ENCODE measurements at regions not wholly inside any gene's neighbourhood (a gene's known extent, or its start where the extent isn't known, plus 50 kb on each side); places are given as distances from the start of the nearest gene placed in this dataset.

- no peak for DNase-seq
These were observed 152.6 kb upstream of the FST start for GRCh38 chr5:53327811-53328334.

DNA sequence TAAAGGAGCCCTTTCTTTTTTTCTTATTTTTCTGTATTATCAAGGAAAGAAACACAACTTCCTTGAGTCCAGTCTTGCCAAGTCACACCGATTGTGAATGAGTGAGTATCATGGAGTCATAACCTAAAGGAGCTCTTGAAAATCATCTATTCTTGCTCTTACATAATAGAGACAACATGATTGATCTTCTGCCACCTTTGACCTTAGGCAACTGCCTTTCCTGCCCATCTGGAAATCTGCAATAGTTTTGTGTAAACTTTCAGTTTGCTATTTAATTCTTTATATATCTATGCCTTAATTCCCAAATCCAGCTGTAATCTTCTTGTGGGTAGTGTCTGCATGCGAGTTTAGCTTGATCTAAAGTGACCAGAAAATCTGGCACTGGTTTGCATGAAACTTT lies 149.9 kb upstream of the FST start:
- no peak for DNase-seq

DNA sequence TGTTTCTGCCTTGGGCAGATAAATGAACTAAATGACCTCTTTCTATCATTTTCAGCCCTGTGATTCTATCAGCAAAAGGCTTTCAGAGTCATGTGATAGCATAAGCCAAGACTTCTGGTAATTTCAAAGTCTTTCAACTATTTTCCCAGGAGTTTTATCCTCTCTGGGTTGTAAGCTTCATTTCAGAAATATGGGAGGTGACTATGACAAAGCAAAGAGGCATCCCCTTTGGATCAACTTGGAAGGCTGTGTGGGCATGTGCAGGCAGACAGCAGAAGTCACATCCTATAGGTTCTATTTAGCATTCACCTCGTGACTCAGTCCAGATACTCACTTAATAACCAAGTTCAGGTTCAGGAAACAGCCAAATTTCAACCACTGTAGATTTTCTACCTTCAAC lies 149.0 kb upstream of the FST start:
- DNase-seq = no peak

GRCh38 chr5:53333160-53333559 lies 147.3 kb upstream of the FST start:
- no peak for DNase-seq

DNA sequence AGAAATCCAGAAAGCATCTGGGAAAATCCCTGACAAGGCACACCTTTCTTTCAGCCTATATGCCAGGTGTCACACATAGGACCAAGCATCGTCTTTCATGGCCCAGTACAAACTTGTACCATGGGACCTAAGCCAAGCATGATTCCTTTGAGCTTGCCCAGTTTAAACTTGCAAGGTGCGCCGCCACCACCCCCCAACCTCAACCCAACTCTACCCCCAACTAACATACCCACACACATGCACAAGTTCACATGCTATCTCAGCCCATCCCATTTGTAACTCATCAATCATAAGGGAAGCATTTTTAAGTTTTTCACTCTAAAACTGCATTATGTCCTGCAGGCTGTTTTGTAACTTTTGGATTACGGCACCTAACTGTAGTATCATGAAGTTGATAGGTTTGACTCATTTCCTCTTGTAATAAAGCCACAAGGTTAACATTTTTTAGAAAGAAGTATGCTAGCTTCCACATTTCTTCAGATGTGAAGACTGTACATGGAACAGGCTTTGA lies 145.9 kb upstream of the FST start:
- no peak for DNase-seq

- no peak for DNase-seq
These were observed 145.3 kb upstream of the FST start for GRCh38 chr5:53335115-53335514.

DNA sequence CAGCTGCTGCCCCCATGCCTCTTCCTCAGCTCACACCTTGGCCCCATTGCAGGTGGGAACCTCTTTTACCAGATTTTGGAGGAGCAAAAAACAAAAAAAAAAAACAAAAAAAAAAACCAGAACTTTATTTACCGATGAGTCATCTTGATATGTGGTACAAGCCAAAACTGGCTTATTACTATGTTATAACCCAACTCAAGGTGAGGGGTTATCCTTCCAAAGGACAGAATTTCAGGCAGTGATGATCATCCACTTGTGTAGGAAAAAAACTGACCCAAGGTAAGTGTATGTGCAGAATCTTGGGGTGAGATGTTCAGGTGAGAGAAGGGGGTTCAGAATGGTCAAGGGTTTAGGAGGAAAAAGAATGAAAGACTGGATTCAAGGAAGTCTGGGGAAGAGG lies 142.6 kb upstream of the FST start:
- no peak for DNase-seq

DNA sequence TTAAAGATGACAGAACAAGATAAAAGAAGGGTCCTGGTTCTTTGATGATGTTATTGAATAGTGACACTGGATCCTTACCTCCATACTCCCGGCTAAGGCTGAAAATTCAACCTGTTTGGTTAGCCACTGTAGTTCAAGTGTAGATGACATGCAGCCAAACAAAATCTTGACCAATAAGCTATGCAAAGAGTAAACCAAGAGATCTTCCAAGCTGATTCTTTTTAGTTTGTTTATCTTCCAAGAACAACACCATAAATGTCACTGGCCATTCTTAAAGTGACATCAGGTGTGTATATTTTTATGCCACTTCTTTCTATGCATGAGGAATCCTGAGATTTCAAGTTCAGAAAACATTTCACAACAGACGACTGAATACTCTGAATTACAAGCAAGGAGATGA lies 141.5 kb upstream of the FST start:
- DNase-seq = no peak

- DNase-seq = no peak
These were observed 140.4 kb upstream of the FST start for GRCh38 chr5:53339962-53340540.

DNA sequence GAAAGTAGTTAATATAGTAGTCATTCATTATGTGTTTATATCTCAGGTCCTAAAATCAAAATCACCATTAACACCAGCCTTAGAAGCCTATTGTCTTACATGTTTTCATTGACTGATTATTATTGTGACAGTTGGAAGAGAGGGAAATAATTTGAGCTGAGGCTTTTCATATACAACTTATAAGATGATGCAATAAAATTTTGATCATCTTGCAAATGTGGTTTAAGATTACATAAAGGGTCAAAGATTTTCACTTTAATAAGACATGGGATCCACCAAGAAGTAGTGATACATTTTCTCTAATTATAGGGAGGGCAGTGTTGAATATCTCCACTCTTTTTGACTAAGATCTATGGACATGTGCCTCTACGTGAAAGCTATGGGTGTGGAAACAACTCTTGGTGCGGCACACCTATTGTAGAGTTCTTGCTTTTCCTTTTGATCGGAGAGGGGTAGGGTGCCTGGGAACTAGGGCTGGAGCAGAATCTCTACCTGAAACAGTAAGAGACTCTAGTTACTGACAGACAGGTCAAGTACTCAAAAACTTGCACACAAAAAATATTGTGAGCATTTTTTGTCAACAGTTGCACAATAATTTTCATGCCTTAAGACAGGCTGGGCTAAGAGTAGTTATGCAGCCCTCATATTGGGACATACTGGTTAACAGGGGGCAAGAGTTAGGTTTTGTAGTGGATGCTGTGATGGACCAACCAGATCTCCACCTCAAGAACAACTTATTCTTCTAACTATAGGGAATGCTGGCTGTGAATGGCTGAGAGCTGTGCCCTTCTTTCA lies 139.3 kb upstream of the FST start:
- DNase-seq = no peak

GRCh38 chr5:53342236-53342635 lies 138.2 kb upstream of the FST start:
- no peak for DNase-seq

DNA sequence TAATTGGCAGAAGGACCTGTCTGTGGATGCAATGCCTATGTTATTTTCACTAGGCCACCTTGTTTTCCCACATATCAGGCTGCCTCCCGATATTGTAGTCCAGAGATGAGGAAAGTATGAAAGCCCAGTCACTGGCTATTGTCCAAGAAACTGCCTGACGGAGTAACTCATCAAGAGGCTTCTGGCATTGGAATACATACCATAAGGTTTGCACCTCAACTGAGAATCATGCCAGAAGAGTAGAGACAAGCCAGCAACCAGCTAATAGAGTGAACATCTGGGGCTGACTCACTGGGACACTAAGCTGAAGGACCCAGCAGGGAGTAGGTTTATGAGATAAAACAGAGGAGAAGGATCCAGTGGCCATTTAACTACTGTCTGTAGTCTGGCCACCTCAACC lies 137.2 kb upstream of the FST start:
- DNase-seq = no peak

DNA sequence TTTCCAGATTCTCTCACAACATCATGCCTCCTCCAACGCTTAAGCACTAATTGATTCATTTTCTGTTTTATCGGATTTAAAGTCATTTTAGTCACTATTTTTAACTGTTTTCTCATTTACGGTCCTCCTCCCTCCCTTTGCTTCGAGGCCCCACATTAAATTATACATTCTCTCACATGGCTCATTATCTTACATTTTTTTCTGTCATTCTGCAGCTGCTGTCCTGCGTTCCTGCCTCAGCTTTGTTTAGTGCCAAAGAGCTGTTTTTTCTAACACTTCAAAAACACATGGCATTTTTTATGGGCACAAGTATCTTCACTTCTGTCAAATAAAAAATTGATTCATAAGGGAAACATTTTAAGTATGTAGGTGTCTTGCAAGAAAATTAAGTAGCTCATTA lies 130.1 kb upstream of the FST start:
- peak in 5 of 56 donors; percentile 0 to 24 (median 3) for DNase-seq

GRCh38 chr5:53350991-53351770 lies 129.2 kb upstream of the FST start:
- DNase-seq = no peak

GRCh38 chr5:53355316-53355715 lies 125.1 kb upstream of the FST start:
- DNase-seq = peak in 1 of 56 donors; percentile 0

- no peak for DNase-seq
These were observed 124.5 kb upstream of the FST start for GRCh38 chr5:53355931-53356330.

GRCh38 chr5:53357439-53357838 lies 123.0 kb upstream of the FST start:
- no peak for DNase-seq

GRCh38 chr5:53358794-53359193 lies 121.6 kb upstream of the FST start:
- DNase-seq = no peak

GRCh38 chr5:53359916-53360517 lies 120.4 kb upstream of the FST start:
- DNase-seq = no peak

- DNase-seq = no peak
These were observed 119.6 kb upstream of the FST start for GRCh38 chr5:53360811-53361210.

GRCh38 chr5:53361708-53362107 lies 118.7 kb upstream of the FST start:
- no peak for DNase-seq

DNA sequence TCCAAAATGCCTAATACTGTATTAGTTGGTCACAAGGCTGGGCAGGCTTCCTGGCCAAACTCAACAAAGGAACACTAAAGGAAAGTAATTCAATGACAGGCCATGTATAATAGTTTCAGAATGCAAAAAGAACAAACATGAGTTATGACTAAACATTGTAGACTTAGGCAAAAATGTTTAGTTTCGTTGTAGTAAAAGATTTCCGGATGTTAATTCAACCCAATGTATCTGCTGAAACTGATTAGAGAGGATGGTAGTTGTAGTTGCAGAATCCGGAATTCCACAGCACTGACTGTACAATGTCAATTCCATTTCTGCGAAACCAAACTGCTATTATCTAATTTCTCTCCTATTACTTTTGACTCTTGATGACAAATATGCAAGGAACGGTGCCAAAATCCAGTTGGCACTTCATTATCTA lies 117.9 kb upstream of the FST start:
- no peak for DNase-seq
